NCI-H526 (cell line): ENCODE measurements at regions not wholly inside any gene's neighbourhood (a gene's known extent, or its start where the extent isn't known, plus 50 kb on each side); places are given as distances from the start of the nearest gene placed in this dataset.
"Not testable (repeated sequence)": the region's sequence is repeated elsewhere in the genome, so short reads cannot be mapped to it uniquely, and the experiment has no call there.

ENCODE experiments used
- DNase-seq, 2 experiments: peaks; one replicate each; lab custom pipeline; 2025; lab: John Stamatoyannopoulos, UW

DNA sequence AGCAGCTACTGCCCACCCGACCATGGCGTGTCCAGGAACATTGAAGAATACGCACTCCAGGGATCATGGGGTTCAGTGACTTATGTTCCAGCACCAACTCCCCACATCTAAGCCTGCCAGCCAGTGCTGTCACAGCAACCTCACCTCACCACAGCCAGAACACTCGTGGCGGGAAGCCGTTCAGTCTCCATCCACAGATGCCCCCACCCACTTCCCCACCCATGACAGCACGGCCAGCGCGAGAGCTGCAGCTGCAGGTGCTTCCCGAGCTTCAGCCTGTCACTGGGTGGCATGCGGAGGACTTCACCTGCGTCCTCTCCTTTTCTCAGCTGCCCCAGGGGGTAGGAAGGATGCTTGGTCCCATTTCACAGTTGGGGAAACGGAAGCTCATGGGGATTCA lies 50.3 kb downstream of the RBFOX3 start:
- no peak for DNase-seq

DNA sequence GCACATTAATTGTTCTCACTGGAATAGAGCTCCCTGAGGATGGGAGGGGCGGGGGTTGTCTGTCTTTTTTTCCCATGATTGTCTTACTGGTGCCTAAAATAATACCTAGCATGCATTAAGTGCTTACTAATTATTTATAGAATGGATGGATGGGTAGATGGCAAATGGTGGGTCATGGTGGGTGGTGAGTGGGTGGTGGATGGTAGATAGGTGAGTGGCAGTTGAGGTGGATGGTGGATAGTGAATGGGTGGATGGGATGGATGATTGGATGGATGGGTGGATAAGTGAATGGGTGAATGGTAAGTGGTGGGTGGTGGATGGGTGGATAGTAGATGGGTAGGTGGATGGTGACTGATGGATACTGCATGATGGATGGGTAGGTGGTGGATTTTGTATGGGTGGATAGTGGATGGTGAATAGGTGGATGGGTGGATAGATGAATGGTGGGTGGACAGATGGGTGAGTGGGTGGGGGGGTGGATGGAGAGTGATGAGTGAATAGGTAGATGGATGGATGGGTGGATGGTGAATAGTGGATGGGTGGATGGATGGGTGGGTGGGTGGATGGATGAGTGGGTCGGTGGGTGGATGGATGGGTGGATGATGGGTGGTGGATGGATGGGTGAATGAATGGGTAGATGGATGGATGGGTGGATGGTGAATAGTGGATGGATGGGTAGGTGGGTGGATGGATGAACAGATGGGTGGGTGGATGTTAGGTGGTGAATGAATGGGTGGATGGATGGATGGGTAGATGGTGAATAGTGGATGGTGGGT lies 51.6 kb downstream of the RBFOX3 start:
- no peak for DNase-seq

DNA sequence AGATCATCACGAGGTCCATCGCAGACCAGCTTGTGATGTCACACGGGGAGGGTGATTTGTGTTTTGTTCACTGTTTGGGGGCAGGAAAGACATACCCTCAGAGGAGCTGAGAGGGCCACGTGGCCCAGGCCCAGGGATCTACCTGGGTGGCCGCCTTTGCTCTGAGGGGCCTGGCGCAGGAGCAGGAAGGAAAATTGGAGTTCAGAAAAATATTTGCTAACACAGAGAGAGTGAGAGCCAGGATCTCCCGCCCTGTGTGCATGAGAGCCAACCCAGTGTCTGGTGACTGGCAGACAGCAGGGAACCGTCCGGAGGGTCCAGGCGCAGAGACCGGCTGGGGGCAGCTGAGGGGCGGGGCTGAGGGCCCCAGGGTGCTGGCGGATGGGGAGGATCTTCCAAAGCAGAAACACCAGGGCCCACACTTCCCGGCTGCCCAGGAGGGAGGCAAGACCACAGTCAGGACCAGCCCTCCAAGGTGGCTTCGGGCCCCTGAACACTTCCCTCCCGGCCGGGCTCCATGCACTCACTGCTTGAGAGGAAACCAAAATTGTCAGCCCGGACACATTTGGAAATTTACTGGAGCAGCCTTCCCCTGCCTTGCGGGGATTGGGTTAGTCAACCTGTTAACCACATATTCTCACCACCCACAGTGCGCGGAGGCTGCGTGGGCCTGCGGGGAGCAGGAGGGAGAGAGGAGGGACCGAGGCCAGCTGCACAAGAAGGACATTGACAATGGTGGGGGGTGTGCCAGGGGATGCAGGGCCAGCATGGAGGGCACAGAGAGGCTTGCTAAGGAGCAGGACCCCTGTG lies 52.6 kb downstream of the RBFOX3 start:
- no peak for DNase-seq

DNA sequence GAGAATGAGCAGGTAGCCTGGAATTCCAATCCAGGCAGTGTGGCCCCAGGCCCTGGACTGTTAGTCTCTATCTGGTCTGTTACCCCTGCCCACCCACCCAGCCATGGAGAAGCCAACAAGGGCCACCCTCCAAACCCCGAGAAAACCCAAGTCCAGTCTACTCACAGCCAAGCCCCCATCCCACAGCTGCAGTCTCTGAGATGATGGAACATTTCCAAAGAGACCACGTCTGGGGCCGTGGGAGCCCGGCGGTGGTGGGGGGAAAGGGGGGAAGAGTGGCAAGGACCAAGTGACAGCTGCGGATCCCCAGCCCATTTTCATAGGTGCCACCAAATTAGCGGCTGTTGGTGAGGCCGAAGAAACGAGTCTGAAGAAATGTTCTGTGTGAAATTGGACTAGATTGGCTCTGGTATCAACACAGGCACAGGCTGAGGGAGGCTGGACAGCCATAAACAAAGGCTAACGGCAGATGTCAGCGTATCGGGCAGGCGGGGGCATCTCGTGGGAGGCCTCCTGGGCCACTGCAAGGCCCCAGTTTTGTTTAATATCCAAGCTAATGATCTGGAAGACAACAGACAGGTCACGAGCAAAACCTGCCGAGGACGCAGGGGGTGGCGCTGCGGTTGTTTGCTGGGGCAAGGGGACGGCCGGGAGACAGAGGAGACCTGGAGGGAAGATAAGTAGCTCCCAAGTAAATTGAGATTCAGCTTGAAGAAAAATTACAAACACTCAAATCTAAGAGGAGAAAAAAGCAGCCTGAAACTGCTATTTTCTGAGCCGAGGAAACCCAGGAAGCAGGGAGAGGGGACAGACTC lies 53.4 kb downstream of the RBFOX3 start:
- no peak for DNase-seq

GRCh38 chr17:79556271-79556670 lies 54.6 kb downstream of the RBFOX3 start:
- DNase-seq: no peak

GRCh38 chr17:79555543-79555942 lies 55.3 kb downstream of the RBFOX3 start:
- no peak for DNase-seq

GRCh38 chr17:79554346-79554745 lies 56.5 kb downstream of the RBFOX3 start:
- not testable (repeated sequence) for DNase-seq

GRCh38 chr17:79552824-79553223 lies 58.0 kb downstream of the RBFOX3 start:
- DNase-seq: no peak

- no peak for DNase-seq
These were observed 58.4 kb downstream of the RBFOX3 start for GRCh38 chr17:79552405-79552804.

- DNase-seq: no peak
These were observed 61.5 kb downstream of the RBFOX3 start for GRCh38 chr17:79549141-79549915.

DNA sequence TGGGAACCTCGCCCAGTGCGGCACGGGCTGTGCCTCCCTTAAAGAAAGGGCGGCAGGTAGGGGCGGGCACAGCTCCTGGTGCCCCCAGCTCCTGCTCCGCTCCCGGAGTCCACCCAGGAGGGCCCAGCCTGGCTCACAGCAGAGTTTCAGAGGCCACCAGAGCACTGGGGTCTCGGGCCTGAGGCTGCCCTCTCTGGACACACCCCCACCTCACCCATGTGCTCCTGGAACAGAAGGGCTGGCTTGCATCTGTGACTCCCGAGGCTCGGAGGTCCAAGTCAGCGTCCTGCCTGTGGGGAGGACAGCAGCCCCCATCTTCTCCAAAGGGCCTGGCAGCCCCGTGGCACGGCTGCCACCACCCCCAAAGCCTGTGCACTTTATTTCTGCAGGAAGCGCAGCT lies 62.7 kb downstream of the RBFOX3 start:
- DNase-seq: no peak

DNA sequence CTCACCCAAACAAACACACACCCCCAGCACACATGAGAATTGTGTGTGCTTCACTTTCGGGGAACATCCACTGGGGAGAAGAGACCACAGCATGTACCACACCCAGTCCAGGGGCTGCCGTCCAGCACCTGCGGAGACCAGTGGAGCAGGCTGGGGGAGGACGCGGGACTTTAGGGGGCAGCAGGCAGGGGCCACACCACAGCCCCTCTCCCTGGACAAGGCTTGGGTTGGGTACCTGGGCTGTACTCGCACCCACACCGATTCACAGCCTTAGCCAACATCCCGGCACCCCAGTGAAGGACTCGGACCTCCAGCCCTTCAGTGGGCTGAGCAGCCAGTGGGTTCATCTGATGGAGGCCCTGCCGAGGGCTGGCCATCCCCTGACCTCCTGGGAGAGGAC lies 63.3 kb downstream of the RBFOX3 start:
- no peak for DNase-seq

- DNase-seq: not testable (repeated sequence)
These were observed 63.7 kb downstream of the RBFOX3 start for GRCh38 chr17:79547171-79547570.

- DNase-seq: no peak
These were observed 64.5 kb downstream of the RBFOX3 start for GRCh38 chr17:79546386-79546785.

DNA sequence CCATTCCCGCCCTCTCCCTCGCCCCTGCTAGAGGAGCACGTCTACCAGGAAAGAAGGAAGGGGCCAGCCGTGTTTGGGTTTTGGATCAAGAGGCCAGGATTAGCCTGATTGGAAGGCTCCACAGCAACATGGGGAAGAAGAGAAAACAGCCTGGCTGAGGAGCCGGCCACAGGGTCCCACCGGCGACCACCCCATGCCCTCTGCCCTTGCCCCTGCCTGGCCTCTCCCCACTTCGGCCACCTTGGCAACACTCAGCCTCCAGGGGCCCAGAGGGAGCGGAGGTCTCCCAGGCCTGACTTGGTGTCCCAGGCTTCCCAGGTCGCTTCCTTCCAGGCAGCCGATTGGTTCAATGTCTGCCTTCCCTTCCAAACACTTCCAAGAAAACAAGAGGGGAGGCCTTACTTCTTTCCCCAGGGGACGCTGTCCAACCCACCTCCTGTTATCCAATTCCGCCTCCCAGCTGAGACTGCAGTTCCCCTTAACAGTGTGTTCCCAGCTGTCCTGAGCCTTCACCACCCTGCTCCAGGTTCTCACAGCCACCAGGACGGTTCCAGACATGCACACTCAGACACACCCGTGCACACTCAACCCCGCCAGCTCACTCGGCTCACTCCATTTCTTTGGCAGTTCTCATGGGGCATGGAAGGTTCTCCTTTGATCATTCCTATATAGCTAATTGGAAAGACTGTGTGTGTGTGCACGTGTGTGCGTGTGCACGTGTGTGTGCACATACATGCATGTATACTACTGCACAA lies 65.4 kb downstream of the RBFOX3 start:
- DNase-seq: no peak

DNA sequence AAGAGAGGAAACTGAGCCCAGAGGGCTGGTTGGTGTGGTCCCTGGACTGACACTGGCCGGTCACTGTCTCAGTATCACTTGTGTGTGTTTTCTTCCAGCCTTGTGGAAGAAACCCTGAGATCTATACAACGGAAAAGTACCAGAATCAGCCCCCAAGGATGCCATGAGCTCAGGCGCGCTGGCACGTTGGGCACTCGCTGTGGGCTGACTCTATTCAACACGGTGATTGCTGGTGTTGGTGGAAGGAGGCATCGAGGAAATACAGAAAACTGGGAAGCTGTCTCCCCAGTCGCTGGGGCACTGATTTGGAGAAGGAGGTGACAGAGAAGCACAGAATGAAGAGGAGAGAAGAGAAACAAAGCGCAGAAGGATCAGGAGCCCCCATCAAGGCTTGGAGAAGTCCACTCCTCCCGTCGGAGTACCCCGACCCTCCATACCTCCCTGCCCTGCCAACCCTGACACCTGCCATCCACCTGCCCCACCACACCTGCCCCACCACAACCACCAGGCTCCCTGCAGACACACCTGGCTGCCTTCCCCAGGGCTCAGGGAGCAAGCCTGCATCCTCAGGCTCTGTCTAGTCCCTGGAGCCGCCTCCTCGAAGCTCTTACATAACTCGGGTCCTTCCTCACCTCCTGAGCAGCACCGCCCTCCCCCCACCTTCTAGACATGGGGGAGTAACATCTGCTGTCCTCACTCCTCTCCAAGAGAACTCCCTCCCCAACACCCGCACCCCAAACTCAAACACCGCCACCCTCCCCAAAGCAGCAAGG lies 66.5 kb downstream of the RBFOX3 start:
- DNase-seq: no peak

DNA sequence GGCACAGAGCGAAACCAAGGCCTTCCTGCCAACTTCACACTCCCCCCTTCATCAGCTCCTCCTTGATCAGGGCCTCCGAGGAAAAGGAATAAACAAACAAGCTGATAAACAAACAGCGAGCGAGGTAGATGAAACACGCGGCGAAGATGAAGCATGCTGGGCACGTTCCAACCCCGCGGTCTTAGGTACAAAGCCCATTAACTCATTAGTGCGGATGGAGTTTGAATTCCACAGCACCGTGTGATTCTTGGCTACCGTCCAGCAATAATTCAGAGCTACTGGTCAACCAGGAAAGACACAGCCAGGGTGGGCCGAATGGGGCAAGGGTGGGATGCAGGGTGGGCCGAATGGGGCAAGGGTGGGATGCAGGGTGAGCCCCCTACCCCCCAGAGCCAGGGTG lies 67.3 kb downstream of the RBFOX3 start:
- no peak for DNase-seq

GRCh38 chr17:79542718-79543117 lies 68.1 kb downstream of the RBFOX3 start:
- no peak for DNase-seq

DNA sequence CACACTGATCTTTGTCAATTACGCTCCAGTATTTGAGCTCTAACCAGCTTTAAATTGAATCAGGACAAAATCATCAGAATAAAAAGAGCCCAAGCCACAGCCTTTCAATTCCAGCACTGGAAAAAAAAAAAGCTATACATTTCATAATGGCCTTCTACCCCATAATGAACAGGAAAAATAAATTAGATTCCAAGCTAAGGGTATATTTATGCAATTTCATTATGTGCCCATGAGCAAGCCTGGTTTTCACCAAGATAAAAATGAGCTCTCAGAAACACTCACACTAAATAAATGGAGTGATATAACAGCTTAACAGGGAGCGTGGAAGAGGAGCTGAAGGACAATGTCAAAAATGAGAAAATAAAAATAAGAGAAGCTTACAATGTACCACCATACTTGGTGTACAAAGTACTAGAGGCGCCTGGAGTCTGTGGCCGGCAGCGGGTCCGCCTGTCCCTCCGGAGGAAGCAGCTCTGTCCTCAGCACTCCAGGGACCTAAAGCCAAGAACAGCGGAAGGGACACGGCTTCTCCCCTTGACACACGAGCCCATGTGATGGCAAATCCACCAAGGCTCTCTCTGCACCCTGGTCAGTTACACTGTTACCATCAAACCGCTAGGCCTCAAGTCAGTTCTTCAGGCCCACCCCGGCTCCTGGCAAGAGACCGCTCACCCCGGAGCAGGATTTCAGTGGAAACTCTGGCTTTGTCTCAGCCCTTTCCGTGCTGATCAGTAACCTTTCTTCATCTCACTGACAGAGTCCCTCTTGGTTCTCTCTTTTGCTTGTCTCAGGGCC lies 69.6 kb downstream of the RBFOX3 start:
- DNase-seq: no peak
